ENCODE measurements at regions not wholly inside any gene's neighbourhood (a gene's known extent, or its start where the extent isn't known, plus 50 kb on each side); places are given as distances from the start of the nearest gene placed in this dataset.

DNA sequence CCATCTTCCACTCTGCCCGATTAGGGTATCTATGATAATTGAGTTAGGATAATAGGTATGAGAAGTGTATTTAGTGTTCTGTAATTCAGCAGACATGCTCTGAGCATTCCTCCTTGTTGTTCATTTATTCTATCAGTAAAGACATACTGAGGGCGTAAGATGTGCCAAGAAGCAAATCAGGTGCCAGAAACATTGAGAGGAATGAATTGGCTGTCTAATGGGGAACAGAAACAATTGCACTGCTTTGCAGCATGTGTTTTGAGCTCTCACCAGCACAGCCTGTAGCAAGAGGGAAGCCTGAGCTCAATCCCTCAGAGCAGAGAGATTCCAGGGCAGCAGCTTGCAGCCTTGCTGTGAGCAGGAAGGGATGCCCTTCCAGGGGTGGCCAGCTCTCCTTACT, 589.3 kb downstream of the BCL11B start:
- no peak for TF ChIP-seq POLR2AphosphoS5 (IDR thresholded peaks at IDR 0.05; ENCODE audit: insufficient read depth, low read depth, low read length)
- TF ChIP-seq, protein P1, sequence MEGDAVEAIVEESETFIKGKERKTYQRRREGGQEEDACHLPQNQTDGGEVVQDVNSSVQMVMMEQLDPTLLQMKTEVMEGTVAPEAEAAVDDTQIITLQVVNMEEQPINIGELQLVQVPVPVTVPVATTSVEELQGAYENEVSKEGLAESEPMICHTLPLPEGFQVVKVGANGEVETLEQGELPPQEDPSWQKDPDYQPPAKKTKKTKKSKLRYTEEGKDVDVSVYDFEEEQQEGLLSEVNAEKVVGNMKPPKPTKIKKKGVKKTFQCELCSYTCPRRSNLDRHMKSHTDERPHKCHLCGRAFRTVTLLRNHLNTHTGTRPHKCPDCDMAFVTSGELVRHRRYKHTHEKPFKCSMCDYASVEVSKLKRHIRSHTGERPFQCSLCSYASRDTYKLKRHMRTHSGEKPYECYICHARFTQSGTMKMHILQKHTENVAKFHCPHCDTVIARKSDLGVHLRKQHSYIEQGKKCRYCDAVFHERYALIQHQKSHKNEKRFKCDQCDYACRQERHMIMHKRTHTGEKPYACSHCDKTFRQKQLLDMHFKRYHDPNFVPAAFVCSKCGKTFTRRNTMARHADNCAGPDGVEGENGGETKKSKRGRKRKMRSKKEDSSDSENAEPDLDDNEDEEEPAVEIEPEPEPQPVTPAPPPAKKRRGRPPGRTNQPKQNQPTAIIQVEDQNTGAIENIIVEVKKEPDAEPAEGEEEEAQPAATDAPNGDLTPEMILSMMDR (IDR thresholded peaks at IDR 0.05; ENCODE audit: extremely low read depth in 1 of 2, insufficient read depth in 1 of 2, low read depth in 1 of 2, low read length in 2 of 2): no peak
- TF ChIP-seq, protein P2, sequence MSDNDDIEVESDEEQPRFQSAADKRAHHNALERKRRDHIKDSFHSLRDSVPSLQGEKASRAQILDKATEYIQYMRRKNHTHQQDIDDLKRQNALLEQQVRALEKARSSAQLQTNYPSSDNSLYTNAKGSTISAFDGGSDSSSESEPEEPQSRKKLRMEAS (IDR thresholded peaks at IDR 0.05; ENCODE audit: insufficient read depth, insufficient read length): no peak
- CTCF ChIA-PET: no interaction called here

DNA sequence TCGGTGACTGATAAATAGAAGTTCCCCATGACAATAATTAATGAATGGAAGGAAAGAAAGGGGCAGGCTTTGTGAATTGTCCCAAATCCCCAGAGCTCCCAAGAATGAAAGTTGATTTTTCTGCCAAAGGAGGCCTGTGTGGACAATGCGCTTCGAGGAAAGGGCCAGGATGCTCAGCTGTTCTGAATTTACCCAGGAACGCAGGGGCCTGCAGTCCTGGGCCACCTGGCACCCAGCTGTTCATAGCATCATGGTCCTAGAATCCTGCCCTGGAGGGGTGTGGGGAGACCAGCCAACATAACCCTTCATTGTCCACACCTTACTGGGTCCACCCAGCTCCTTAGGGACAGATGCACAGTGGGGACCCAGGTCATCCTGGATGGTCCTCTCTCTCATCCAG, 587.5 kb downstream of the BCL11B start:
- Histone ChIP-seq H3K4me2 (ENCODE audit: insufficient read depth, low read length) (no peak overlapping the region), H2AFZ (ENCODE audit: low read depth, low read length) (no peak overlapping the region), H4K20me1 (replicated peaks; ENCODE audit: control insufficient read depth, extremely low read depth, insufficient read depth, low read length) (no peaks in the 10 kb centered on the region), H3K27ac (ENCODE audit: insufficient read depth, low read depth, low read length) (no peak overlapping the region), H3K4me1 (ENCODE audit: control insufficient read depth, extremely low read depth, insufficient read depth, low read length) (no peaks in the 10 kb centered on the region), H3K36me3 (ENCODE audit: control insufficient read depth in 2 of 2, extremely low read depth in 1 of 2, insufficient read depth in 2 of 2, low read length in 2 of 2) (no peaks in the 10 kb centered on the region), H3K9ac (replicated peaks; ENCODE audit: extremely low read depth, insufficient read depth, low read length) (no peak overlapping the region), H3K79me2 (ENCODE audit: control insufficient read depth, insufficient read depth, low read length) (no peaks in the 10 kb centered on the region), H3K4me3 (replicated peaks in 1 of 3; ENCODE audit: insufficient read depth in 1 of 3, low read depth in 1 of 3, low read length in 3 of 3) (no peak overlapping the region), H3K9me3 (replicated peaks; ENCODE audit: control insufficient read depth, insufficient read depth, low read length) (peaks cover 5% of the 10 kb centered on the region), H3K27me3 (ENCODE audit: control insufficient read depth in 2 of 2, insufficient read depth in 2 of 2, low read length in 2 of 2) (no peaks in the 10 kb centered on the region), H3K9me1 (replicated peaks; ENCODE audit: control insufficient read depth, extremely low read depth, insufficient read depth, low read length) (no peaks in the 10 kb centered on the region)
- POLR2A ChIA-PET: no interaction called here
- no peak for FAIRE-seq
- DNase-seq (ENCODE audit: low read depth, low spot score): no peak
- BruUV-seq (replicated peaks): no TSS peak
- no peak for TF ChIP-seq GATA2 (IDR thresholded peaks at IDR 0.05; ENCODE audit: insufficient read depth, insufficient read length, low read depth, low read length)
- TF ChIP-seq EZH2 (IDR thresholded peaks at IDR 0.05; ENCODE audit: borderline replicate concordance, low read depth, low read length, severe bottlenecking): no peak
- TF ChIP-seq POLR2AphosphoS5 (IDR thresholded peaks at IDR 0.05; ENCODE audit: insufficient read depth, low read depth, low read length): no peak
- TF ChIP-seq, protein P2 (IDR thresholded peaks at IDR 0.05; ENCODE audit: insufficient read depth, insufficient read length): no peak
- TF ChIP-seq, protein P1 (IDR thresholded peaks at IDR 0.05; ENCODE audit: extremely low read depth in 1 of 2, insufficient read depth in 1 of 2, low read depth in 1 of 2, low read length in 2 of 2): no peak
- no peak for TF ChIP-seq POLR2A (IDR thresholded peaks at IDR 0.05; ENCODE audit: low read depth, low read length)
- no peak for TF ChIP-seq JUN (IDR thresholded peaks at IDR 0.05; ENCODE audit: borderline replicate concordance, insufficient read depth, insufficient read length, low read depth)
- TF ChIP-seq MYC (IDR thresholded peaks at IDR 0.05; ENCODE audit: low read depth, low read length): no peak
- TF ChIP-seq FOS (IDR thresholded peaks at IDR 0.05; ENCODE audit: borderline replicate concordance, insufficient read depth, low read length): no peak
- dilution Hi-C loops (cut with MboI; ENCODE audit: extremely low pct_ligation_motif_present, low sequenced_read_pairs) (no loop called here), intact Hi-C loops (cut with micrococcal nuclease) (no loop called here)
- CTCF ChIA-PET: no interaction called here

More for the DNA sequence above, 589.3 kb downstream of the BCL11B start:
- BruUV-seq (replicated peaks): no TSS peak
- Histone ChIP-seq H2AFZ (ENCODE audit: low read depth, low read length) (no peak overlapping the region), H3K27ac (ENCODE audit: insufficient read depth, low read depth, low read length) (no peak overlapping the region), H3K4me2 (ENCODE audit: insufficient read depth, low read length) (no peak overlapping the region), H3K27me3 (ENCODE audit: control insufficient read depth in 2 of 2, insufficient read depth in 2 of 2, low read length in 2 of 2) (no peaks in the 10 kb centered on the region), H3K4me3 (replicated peaks in 1 of 3; ENCODE audit: insufficient read depth in 1 of 3, low read depth in 1 of 3, low read length in 3 of 3) (no peak overlapping the region), H3K79me2 (ENCODE audit: control insufficient read depth, insufficient read depth, low read length) (no peaks in the 10 kb centered on the region), H3K9ac (replicated peaks; ENCODE audit: extremely low read depth, insufficient read depth, low read length) (no peak overlapping the region), H3K36me3 (ENCODE audit: control insufficient read depth in 2 of 2, extremely low read depth in 1 of 2, insufficient read depth in 2 of 2, low read length in 2 of 2) (no peaks in the 10 kb centered on the region), H3K9me1 (replicated peaks; ENCODE audit: control insufficient read depth, extremely low read depth, insufficient read depth, low read length) (no peaks in the 10 kb centered on the region), H3K9me3 (replicated peaks; ENCODE audit: control insufficient read depth, insufficient read depth, low read length) (peaks cover 5% of the 10 kb centered on the region), H3K4me1 (ENCODE audit: control insufficient read depth, extremely low read depth, insufficient read depth, low read length) (no peaks in the 10 kb centered on the region), H4K20me1 (replicated peaks; ENCODE audit: control insufficient read depth, extremely low read depth, insufficient read depth, low read length) (no peaks in the 10 kb centered on the region)
- FAIRE-seq (no peak), DNase-seq (ENCODE audit: low read depth, low spot score) (no peak)
- POLR2A ChIA-PET: no interaction called here
- dilution Hi-C loops (cut with MboI; ENCODE audit: extremely low pct_ligation_motif_present, low sequenced_read_pairs): no loop called here
- intact Hi-C loops (cut with micrococcal nuclease): no loop called here
